GM12872 (cell line): ENCODE measurements at regions not wholly inside any gene's neighbourhood (a gene's known extent, or its start where the extent isn't known, plus 50 kb on each side); places are given as distances from the start of the nearest gene placed in this dataset.

Experiments used
- CTCF ChIP-seq: IDR thresholded peaks from 3 replicates; pipeline ENCODE4 v1.5.1; 2011; ENCODE audit warnings: low read depth, mild to moderate bottlenecking, low read length, moderate library complexity; ENCODE audit not compliant: insufficient read depth

GRCh38 chr11:109184376-109184775 lies 237.6 kb upstream of the C11orf87 start:
- TF ChIP-seq CTCF, result no peak

GRCh38 chr11:109192864-109193263 lies 229.1 kb upstream of the C11orf87 start:
- no peak for TF ChIP-seq CTCF

- TF ChIP-seq CTCF, result no peak
Measured at GRCh38 chr11:109193880-109194279, 228.1 kb upstream of the C11orf87 start.

- TF ChIP-seq CTCF, result no peak
Measured at GRCh38 chr11:109196016-109196415, 226.0 kb upstream of the C11orf87 start.

GRCh38 chr11:109197656-109198055 lies 224.3 kb upstream of the C11orf87 start:
- TF ChIP-seq CTCF, result no peak

GRCh38 chr11:109203176-109203575 lies 218.8 kb upstream of the C11orf87 start:
- TF ChIP-seq CTCF, result no peak

GRCh38 chr11:109205312-109205711 lies 216.7 kb upstream of the C11orf87 start:
- TF ChIP-seq CTCF, result no peak

GRCh38 chr11:109208121-109208520 lies 213.9 kb upstream of the C11orf87 start:
- TF ChIP-seq CTCF, result no peak
